ENCODE measurements at regions not wholly inside any gene's neighbourhood (a gene's known extent, or its start where the extent isn't known, plus 50 kb on each side); places are given as distances from the start of the nearest gene placed in this dataset.

DNA sequence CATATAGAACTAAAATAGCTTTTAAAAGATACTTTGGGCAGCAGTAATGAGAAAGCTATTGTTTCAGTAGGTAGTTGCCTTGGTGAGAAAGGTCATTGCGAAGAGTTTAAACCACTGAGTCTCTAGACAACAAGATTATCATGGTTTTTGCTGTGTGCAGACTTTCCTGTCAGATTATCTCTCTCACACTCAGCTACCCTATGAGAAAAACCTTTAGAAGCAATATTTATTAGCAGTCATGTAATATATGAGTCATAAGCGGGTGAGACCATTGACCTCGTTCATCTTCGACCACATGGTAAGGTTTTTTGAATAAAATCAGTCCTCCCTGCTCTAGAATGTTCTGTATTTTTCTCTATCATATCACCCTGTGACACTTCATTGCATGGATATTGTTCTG is 59.9 kb downstream of the GPR65 start (continued):
- TF ChIP-seq, protein P1, sequence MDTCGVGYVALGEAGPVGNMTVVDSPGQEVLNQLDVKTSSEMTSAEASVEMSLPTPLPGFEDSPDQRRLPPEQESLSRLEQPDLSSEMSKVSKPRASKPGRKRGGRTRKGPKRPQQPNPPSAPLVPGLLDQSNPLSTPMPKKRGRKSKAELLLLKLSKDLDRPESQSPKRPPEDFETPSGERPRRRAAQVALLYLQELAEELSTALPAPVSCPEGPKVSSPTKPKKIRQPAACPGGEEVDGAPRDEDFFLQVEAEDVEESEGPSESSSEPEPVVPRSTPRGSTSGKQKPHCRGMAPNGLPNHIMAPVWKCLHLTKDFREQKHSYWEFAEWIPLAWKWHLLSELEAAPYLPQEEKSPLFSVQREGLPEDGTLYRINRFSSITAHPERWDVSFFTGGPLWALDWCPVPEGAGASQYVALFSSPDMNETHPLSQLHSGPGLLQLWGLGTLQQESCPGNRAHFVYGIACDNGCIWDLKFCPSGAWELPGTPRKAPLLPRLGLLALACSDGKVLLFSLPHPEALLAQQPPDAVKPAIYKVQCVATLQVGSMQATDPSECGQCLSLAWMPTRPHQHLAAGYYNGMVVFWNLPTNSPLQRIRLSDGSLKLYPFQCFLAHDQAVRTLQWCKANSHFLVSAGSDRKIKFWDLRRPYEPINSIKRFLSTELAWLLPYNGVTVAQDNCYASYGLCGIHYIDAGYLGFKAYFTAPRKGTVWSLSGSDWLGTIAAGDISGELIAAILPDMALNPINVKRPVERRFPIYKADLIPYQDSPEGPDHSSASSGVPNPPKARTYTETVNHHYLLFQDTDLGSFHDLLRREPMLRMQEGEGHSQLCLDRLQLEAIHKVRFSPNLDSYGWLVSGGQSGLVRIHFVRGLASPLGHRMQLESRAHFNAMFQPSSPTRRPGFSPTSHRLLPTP (IDR thresholded peaks at IDR 0.05; ENCODE audit: borderline replicate concordance, extremely low read depth, insufficient read length): no peak
- TF ChIP-seq ZNF384 (IDR thresholded peaks at IDR 0.05; ENCODE audit: low read depth, low read length) (no peak), ZNF764 (CRISPR knock-in tag; IDR thresholded peaks at IDR 0.05; ENCODE audit: low read depth) (no peak)

DNA sequence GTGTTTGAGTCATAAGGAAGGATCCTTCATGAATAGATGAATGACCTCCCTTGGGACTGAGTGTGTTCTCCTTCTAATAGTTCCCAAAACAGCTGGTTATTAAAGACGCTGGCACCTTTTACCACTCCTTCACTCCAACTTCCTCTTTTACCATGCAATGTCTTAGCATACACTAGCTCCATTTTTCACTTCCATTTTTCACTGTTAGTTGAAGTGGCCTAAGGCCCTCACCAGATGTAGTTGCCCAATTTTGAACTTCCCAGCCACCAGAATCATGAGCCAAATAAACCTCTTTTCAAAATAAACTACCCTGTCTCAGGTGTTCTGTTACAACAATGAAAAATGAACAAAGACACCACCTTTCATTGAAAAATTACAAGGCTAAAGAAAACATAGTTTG is 64.7 kb downstream of the GPR65 start:
- no peak overlapping the region for H3K9ac ChIP-seq (ENCODE audit: insufficient read depth in 1 of 2, low read depth in 2 of 2, low read length in 2 of 2)
- no peak overlapping the region for H3K4me3 ChIP-seq
- 0% methylated on average over 1 of the region's 1 CpG for WGBS (ENCODE audit: insufficient coverage, low coverage, missing lambda C conversion rate)
- H2AFZ ChIP-seq (ENCODE audit: low read depth, low read length): no peak overlapping the region
- no peaks in the 10 kb centered on the region for H4K20me1 ChIP-seq (replicated peaks; ENCODE audit: control insufficient read depth, insufficient read depth, low read length)
- CTCF ChIA-PET (ENCODE audit: low intra/inter-chr PET ratio): no interaction called here
- no peaks in the 10 kb centered on the region for H3K9me1 ChIP-seq (ENCODE audit: control insufficient read depth, insufficient read depth, low read length)
- H3K27ac ChIP-seq (ENCODE audit: extremely low read depth, low read depth, low read length): no peak overlapping the region
- H3K36me3 ChIP-seq (ENCODE audit: control insufficient read depth, insufficient read depth, low read length): no peaks in the 10 kb centered on the region
- in situ Hi-C loops (cut with MboI): no loop called here
- H3K79me2 ChIP-seq (ENCODE audit: control insufficient read depth, insufficient read depth, low read length): no peaks in the 10 kb centered on the region
- intact Hi-C loops (cut with micrococcal nuclease): no loop called here
- POLR2A ChIA-PET: no interaction called here
- FAIRE-seq (no peak), DNase-seq (ENCODE audit: extremely low read depth in 1 of 4, low spot score in 3 of 4) (no peak), ATAC-seq (no peak)
- H3K4me1 ChIP-seq (replicated peaks in 1 of 2; ENCODE audit: control insufficient read depth in 2 of 2, insufficient read depth in 2 of 2, low read length in 2 of 2): no peaks in the 10 kb centered on the region
- no peaks in the 10 kb centered on the region for H3K27me3 ChIP-seq (ENCODE audit: control insufficient read depth in 2 of 2, insufficient read depth in 2 of 2, low read length in 2 of 2)
- H3K9me3 ChIP-seq (replicated peaks; ENCODE audit: control insufficient read depth, insufficient read depth, low read depth, low read length): no peaks in the 10 kb centered on the region
- no TSS peak for BruUV-seq (replicated peaks)
- no peak overlapping the region for H3K4me2 ChIP-seq (ENCODE audit: insufficient read depth, low read length)
- peak; percentile 85 for TF ChIP-seq ZNF766 (CRISPR knock-in tag; conservative IDR thresholded peaks at IDR 0.05)
- TF ChIP-seq ZNF12 (CRISPR knock-in tag; IDR thresholded peaks at IDR 0.05): no peak
